Breast epithelium (tissue), 4 donors: ENCODE measurements at regions not wholly inside any gene's neighbourhood (a gene's known extent, or its start where the extent isn't known, plus 50 kb on each side); places are given as distances from the start of the nearest gene placed in this dataset.

ENCODE experiments used
- DNase-seq, 2 donors: peaks; one replicate each; pipeline ENCODE4 v3.0.0-alpha.2; 2019; ENCODE audit warnings: low spot score in 2 of 2
- H3K27ac ChIP-seq, 2 donors: fragments of 200-600 bp; sonication (generic) in 1 of 2; one replicate each; pipeline ENCODE4 v1.5.1; 2016 to 2019; ENCODE audit warnings: mild to moderate bottlenecking in 1 of 2
- H3K27me3 ChIP-seq, 2 donors: fragments of 200-600 bp; sonication (generic) in 1 of 2; one replicate each; pipeline versions ENCODE4 v1.5.1 to v1.6.0; 2017 to 2019; ENCODE audit warnings: control low read depth in 1 of 2, mild to moderate bottlenecking in 1 of 2
- H3K36me3 ChIP-seq: fragments of 200-600 bp; one replicate; pipeline ENCODE4 v1.5.1; 2019
- H3K4me1 ChIP-seq, 2 donors: fragments of 200-600 bp; sonication (generic); one replicate each; pipeline ENCODE4 v1.5.1; 2016 to 2019; ENCODE audit warnings: control low read depth in 1 of 2
- H3K4me3 ChIP-seq, 3 donors: fragments of 200-600 bp; sonication (generic); 1 replicate in 2 of 3; 2 replicates in 1 of 3; pipeline ENCODE4 v1.5.1; 2016 to 2019; ENCODE audit warnings: mild to moderate bottlenecking in 3 of 3, moderate library complexity in 2 of 3
- H3K9me3 ChIP-seq, 2 donors: fragments of 200-600 bp; sonication (generic) in 1 of 2; one replicate each; pipeline ENCODE4 v1.5.1; 2016 to 2019; ENCODE audit warnings: control low read depth in 1 of 2
- POLR2A ChIP-seq: fragments of 450-650 bp; IDR thresholded peaks from one replicate; pipeline ENCODE4 v1.6.1; 2016; ENCODE audit warnings: antibody characterized with exemption, mild to moderate bottlenecking, moderate library complexity
- POLR2AphosphoS5 ChIP-seq, 3 donors: sonication (generic); formaldehyde crosslinking; IDR thresholded peaks; one replicate each; pipeline ENCODE4 v1.6.1; 2017; ENCODE audit warnings: antibody characterized with exemption in 3 of 3
- intact Hi-C: fragments of 100-400 bp; cut with DNase I; formaldehyde crosslinking; loops from one replicate; pipeline ENCODE4 v1.15.1; 2023; ENCODE audit warnings: low total_unique reads
- TF ChIP-seq, protein P1 (sequence below), 3 donors: fragments of 450-650 bp; IDR thresholded peaks; one replicate each; pipeline ENCODE4 v1.5.1; 2016 to 2017; ENCODE audit warnings: antibody characterized with exemption in 3 of 3, mild to moderate bottlenecking in 3 of 3, moderate library complexity in 3 of 3

DNA sequence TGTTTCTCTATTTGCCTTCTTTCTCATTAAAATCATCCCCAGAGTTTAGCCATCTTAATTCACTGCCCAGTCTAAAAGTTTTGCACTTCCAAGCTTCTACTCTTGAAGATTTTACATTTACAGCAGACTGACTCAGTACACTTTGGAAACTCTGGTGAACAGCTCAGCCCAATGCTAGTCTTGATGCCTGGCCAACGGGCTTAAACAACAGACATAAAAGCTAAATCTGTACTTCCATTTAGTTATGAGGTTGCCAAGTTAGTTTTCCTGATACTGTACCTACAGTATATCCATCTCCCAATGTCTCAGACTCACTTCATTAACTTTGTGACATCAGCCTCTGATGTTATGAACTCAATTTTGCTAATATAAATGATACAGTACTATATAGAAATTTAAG, 891.8 kb upstream of the SOX9 start:
- DNase-seq: no peak
- no peak overlapping the region for H3K4me3 ChIP-seq
- no peak overlapping the region for H3K27ac ChIP-seq
- no peaks in the 10 kb centered on the region for H3K9me3 ChIP-seq
- no peaks in the 10 kb centered on the region for H3K27me3 ChIP-seq
- TF ChIP-seq POLR2A (no peak), POLR2AphosphoS5 (IDR thresholded peaks at IDR 0.05) (no peak)
- TF ChIP-seq, protein P1, sequence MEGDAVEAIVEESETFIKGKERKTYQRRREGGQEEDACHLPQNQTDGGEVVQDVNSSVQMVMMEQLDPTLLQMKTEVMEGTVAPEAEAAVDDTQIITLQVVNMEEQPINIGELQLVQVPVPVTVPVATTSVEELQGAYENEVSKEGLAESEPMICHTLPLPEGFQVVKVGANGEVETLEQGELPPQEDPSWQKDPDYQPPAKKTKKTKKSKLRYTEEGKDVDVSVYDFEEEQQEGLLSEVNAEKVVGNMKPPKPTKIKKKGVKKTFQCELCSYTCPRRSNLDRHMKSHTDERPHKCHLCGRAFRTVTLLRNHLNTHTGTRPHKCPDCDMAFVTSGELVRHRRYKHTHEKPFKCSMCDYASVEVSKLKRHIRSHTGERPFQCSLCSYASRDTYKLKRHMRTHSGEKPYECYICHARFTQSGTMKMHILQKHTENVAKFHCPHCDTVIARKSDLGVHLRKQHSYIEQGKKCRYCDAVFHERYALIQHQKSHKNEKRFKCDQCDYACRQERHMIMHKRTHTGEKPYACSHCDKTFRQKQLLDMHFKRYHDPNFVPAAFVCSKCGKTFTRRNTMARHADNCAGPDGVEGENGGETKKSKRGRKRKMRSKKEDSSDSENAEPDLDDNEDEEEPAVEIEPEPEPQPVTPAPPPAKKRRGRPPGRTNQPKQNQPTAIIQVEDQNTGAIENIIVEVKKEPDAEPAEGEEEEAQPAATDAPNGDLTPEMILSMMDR (IDR thresholded peaks at IDR 0.05): no peak
- H3K36me3 ChIP-seq: no peaks in the 10 kb centered on the region
- intact Hi-C loops: no loop called here
- no peaks in the 10 kb centered on the region for H3K4me1 ChIP-seq

DNA sequence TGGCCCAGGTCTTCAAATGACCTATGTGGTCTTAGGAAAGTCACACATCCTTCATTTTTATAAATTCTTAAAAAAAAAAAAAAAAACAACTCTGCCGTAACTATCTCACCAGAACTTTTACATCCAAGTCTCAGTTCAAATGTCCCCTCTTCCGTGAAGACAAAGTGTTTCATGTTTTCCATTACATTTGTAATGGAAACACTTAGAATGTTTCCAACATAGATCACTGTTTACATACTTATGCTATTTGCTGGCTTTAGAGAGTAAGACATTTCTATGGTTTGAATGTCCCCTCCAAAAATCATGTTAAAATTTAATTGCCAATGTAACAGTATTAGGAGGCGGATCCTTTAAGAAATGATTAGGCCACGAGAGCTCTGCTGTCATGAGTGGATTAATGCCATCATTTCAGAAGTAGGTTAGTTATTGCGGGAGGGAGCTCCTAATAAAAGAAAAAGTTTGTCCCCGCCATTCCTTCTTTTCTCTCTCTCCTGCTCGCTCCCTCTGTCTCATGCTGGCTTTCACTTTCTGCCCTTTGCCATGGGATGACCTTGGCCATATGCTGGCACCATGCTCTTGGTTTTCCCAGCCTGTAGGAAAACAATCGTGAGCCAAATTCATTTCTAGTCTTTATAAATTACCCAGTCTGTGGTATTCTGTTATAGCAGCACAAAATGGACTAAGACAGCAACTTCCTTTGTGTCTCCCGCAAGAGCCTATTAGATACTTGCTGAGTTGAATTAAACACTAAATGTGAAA, 887.8 kb upstream of the SOX9 start:
- Histone ChIP-seq H3K27me3 (no peaks in the 10 kb centered on the region), H3K36me3 (no peaks in the 10 kb centered on the region), H3K9me3 (no peaks in the 10 kb centered on the region), H3K4me1 (no peaks in the 10 kb centered on the region), H3K27ac (no peak overlapping the region), H3K4me3 (no peak overlapping the region)
- TF ChIP-seq POLR2AphosphoS5 (IDR thresholded peaks at IDR 0.05) (no peak), POLR2A (no peak)
- TF ChIP-seq, protein P1 (IDR thresholded peaks at IDR 0.05): no peak
- intact Hi-C loops: no loop called here
- DNase-seq: no peak

DNA sequence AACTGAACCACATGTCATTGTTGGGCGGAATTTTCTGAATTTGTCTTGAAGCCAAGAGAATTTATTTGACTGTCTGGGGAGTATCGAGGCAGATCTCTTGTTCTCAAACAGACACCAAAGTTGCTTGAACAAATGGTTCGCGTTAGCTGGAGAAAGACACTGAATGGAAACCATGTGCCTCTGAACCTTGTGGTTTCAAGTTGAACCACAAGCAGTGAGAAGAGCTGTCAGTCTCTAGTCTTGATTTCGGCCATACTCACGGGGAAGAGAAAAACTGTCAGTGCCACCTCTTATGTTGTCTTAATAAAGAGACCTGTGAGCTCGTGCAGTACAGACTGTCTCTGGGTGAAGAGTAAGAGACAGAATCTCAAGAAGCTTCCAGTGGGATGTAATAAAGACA, 886.5 kb upstream of the SOX9 start:
- intact Hi-C loops: no loop called here
- Histone ChIP-seq H3K4me1 (no peaks in the 10 kb centered on the region), H3K36me3 (no peaks in the 10 kb centered on the region), H3K9me3 (no peaks in the 10 kb centered on the region), H3K27me3 (no peaks in the 10 kb centered on the region), H3K4me3 (no peak overlapping the region), H3K27ac (no peak overlapping the region)
- DNase-seq: no peak
- TF ChIP-seq POLR2AphosphoS5 (IDR thresholded peaks at IDR 0.05): no peak
- no peak for TF ChIP-seq POLR2A
- TF ChIP-seq, protein P1 (IDR thresholded peaks at IDR 0.05): no peak

DNA sequence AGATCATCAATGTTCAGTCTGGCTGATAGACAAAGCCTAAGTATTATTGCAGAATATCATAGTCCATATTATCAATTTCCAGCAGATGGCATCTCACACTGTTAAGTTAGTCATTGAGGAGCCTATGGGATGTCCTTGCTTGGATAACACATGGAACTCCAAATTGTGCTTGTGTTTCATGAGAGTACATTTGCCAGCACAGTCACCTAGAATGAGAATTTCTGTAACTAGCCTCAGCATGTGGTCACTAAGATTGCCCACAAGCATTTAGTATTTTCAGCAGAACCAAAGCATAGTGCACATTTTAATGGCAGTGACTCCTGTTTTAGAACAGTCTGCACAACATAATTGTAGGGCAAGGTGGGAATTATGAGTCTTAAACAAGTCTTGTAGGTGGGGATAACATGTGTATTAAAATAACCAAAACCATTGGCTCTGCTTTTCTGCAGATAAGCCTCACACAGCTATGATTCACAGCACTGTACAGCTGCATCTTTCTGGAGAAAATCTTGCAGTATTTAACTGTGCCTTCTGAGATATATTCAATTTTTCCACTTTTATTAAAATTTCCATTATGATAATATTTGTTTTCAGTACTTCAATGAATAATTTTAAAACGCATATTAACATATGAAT, 882.8 kb upstream of the SOX9 start:
- no peaks in the 10 kb centered on the region for H3K4me1 ChIP-seq
- TF ChIP-seq, protein P1 (IDR thresholded peaks at IDR 0.05): peak in 1 of 3 donors; percentile 44
- TF ChIP-seq POLR2A (no peak), POLR2AphosphoS5 (IDR thresholded peaks at IDR 0.05) (no peak)
- H3K27ac ChIP-seq: no peak overlapping the region
- H3K36me3 ChIP-seq: no peaks in the 10 kb centered on the region
- no peaks in the 10 kb centered on the region for H3K9me3 ChIP-seq
- H3K4me3 ChIP-seq: no peak overlapping the region
- no peaks in the 10 kb centered on the region for H3K27me3 ChIP-seq
- DNase-seq: no peak
- intact Hi-C loops: no loop called here

DNA sequence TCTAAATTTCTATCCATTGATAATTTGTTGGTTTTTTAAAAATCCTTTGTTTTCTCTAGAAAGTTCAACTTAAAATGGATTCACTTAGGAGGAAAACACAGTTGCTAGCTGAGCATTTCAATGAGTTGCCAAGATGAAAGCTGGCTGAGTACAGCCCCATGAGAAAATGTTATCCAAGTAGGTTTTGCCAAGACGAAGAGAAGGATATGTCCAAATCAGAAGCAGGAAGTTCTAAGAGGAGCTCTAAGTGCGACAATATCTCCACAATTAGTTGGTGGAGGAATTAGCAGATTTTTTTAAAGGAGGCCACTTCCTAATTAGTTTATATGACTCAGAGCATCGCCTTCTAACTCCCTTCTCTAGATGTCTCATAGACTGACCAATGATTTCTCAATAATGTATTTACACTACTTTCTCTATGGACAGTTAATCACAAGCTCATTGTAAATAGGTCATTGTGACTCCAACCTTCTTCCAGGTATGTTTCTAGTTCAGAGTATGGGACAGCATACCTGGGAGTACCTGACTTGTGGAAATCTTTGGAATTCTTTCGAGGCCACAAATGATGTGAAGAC, 873.3 kb upstream of the SOX9 start:
- intact Hi-C loops: no loop called here
- no peak overlapping the region for H3K27ac ChIP-seq
- no peaks in the 10 kb centered on the region for H3K4me1 ChIP-seq
- DNase-seq: no peak
- no peak overlapping the region for H3K4me3 ChIP-seq
- H3K36me3 ChIP-seq: no peaks in the 10 kb centered on the region
- H3K27me3 ChIP-seq: no peaks in the 10 kb centered on the region
- TF ChIP-seq POLR2A (no peak), POLR2AphosphoS5 (IDR thresholded peaks at IDR 0.05) (no peak)
- TF ChIP-seq, protein P1 (IDR thresholded peaks at IDR 0.05): no peak
- no peaks in the 10 kb centered on the region for H3K9me3 ChIP-seq
